HG03442 (cell line): ENCODE measurements at regions not wholly inside any gene's neighbourhood (a gene's known extent, or its start where the extent isn't known, plus 50 kb on each side); places are given as distances from the start of the nearest gene placed in this dataset.

Source experiments
- ATAC-seq: cut with Tn5 transposase; IDR thresholded peaks from one replicate; pipeline ENCODE4 v1.9.1; 2021; ENCODE audit warnings: mild to moderate bottlenecking, moderate library complexity; ENCODE audit not compliant: unreplicated experiment

GRCh38 chr4:121277194-121278105 lies 103.4 kb downstream of the QRFPR start:
- peak; percentile 34 for ATAC-seq

- ATAC-seq, result no peak
Observed at GRCh38 chr4:121273191-121273590, 107.6 kb downstream of the QRFPR start.

GRCh38 chr4:121272526-121272925 lies 108.3 kb downstream of the QRFPR start:
- ATAC-seq, result peak; percentile 93

- ATAC-seq, result no peak
Observed at GRCh38 chr4:121270389-121270788, 106.3 kb upstream of the TNIP3 start.

- ATAC-seq, result no peak
Observed at GRCh38 chr4:121269001-121269400, 104.9 kb upstream of the TNIP3 start.

- no peak for ATAC-seq
Observed at GRCh38 chr4:121266982-121267381, 102.9 kb upstream of the TNIP3 start.

- no peak for ATAC-seq
Observed at GRCh38 chr4:121256887-121257466, 92.9 kb upstream of the TNIP3 start.

GRCh38 chr4:121255986-121256750 lies 92.0 kb upstream of the TNIP3 start:
- ATAC-seq, result peak; percentile 100

GRCh38 chr4:121253961-121254360 lies 89.8 kb upstream of the TNIP3 start:
- no peak for ATAC-seq

GRCh38 chr4:121252224-121252806 lies 88.2 kb upstream of the TNIP3 start:
- no peak for ATAC-seq

GRCh38 chr4:121248747-121249146 lies 84.6 kb upstream of the TNIP3 start:
- no peak for ATAC-seq

GRCh38 chr4:121246698-121247097 lies 82.6 kb upstream of the TNIP3 start:
- no peak for ATAC-seq

GRCh38 chr4:121243485-121243884 lies 79.4 kb upstream of the TNIP3 start:
- peak; percentile 64 for ATAC-seq

- no peak for ATAC-seq
Observed at GRCh38 chr4:121242188-121242750, 78.1 kb upstream of the TNIP3 start.

- no peak for ATAC-seq
Observed at GRCh38 chr4:121239951-121240350, 75.8 kb upstream of the TNIP3 start.

GRCh38 chr4:121238461-121238860 lies 74.3 kb upstream of the TNIP3 start:
- no peak for ATAC-seq

- ATAC-seq, result no peak
Observed at GRCh38 chr4:121237069-121237399, 72.9 kb upstream of the TNIP3 start.

- ATAC-seq, result no peak
Observed at GRCh38 chr4:121236353-121237068, 72.4 kb upstream of the TNIP3 start.

GRCh38 chr4:121233982-121234381 lies 69.9 kb upstream of the TNIP3 start:
- no peak for ATAC-seq

GRCh38 chr4:121229993-121230392 lies 65.9 kb upstream of the TNIP3 start:
- ATAC-seq, result no peak
